ENCODE measurements at regions not wholly inside any gene's neighbourhood (a gene's known extent, or its start where the extent isn't known, plus 50 kb on each side); places are given as distances from the start of the nearest gene placed in this dataset.

DNA sequence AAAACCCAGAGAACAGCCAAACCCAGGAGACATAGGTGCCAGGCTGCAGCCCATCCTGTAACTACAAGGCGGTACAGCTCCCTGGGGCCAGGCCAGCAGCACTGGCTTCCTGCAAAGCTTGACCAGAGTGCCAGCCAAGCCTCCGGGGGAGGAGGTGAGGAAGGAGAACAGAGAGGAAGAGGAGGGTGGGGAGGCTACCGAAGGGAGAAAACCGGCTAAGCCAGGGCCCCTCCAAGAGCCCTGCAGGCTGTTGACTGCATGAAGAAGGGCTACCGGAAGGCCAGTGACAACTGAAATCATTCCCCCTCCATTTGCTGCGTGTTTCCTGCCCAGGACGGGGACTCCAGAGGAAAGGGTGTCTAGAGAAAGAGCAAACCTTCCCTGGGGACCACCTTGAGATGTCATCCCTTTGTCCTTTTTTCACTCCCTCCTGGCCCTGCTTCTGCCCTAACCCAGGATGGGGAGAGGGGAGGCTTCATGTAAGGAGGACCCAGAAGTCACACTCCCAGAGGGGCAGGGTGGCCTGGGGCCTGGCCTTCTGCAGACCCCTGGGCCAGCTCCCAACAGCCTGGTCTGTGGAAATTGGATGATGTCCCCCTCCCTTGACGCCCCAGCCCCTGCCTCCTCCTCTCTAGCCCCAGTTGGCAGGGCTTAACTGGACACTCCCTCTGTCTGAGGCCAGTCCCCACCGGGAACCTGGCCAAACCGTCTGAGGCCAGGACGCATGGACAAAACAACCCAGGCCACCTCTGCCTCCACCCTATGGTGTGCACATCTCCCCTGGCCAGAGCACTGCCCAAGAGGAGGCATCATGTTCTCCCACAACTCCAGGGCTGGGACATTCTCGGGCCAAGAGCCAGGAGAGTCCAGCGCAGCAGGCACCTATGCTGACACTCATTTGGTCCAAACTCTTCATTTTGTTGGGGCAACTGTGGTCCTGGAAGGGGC lies 207.8 kb downstream of the CYP26B1 start:
- TF ChIP-seq, protein P1, sequence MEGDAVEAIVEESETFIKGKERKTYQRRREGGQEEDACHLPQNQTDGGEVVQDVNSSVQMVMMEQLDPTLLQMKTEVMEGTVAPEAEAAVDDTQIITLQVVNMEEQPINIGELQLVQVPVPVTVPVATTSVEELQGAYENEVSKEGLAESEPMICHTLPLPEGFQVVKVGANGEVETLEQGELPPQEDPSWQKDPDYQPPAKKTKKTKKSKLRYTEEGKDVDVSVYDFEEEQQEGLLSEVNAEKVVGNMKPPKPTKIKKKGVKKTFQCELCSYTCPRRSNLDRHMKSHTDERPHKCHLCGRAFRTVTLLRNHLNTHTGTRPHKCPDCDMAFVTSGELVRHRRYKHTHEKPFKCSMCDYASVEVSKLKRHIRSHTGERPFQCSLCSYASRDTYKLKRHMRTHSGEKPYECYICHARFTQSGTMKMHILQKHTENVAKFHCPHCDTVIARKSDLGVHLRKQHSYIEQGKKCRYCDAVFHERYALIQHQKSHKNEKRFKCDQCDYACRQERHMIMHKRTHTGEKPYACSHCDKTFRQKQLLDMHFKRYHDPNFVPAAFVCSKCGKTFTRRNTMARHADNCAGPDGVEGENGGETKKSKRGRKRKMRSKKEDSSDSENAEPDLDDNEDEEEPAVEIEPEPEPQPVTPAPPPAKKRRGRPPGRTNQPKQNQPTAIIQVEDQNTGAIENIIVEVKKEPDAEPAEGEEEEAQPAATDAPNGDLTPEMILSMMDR (IDR thresholded peaks at IDR 0.05) = no peak
- no peak for TF ChIP-seq POLR2A (IDR thresholded peaks at IDR 0.05)
- no peak for TF ChIP-seq POLR2AphosphoS5 (IDR thresholded peaks at IDR 0.05)

Data from stomach (tissue), 4 donors.